IMR-90 (cell line): ENCODE measurements at regions not wholly inside any gene's neighbourhood (a gene's known extent, or its start where the extent isn't known, plus 50 kb on each side); places are given as distances from the start of the nearest gene placed in this dataset.

Experiments
- ATAC-seq: fragments of 200-7000 bp; cut with Tn5 transposase; 2 replicates; pipeline ENCODE4 v1.9.1; 2020; ENCODE audit warnings: low read depth, mild to moderate bottlenecking, moderate library complexity
- BruUV-seq: library from RNA; stranded (reverse); fragments of 400-500 nt; replicated peaks from 2 replicates; lab custom pipeline; 2021; lab: Mats Ljungman, UMichigan
- CTCF ChIA-PET: fragments of 300-600 bp; formaldehyde crosslinking; extraction: SDS; loops from one replicate; lab custom pipeline; 2021; ENCODE audit warnings: antibody characterized with exemption; lab: Yijun Ruan, JAX
- POLR2A ChIA-PET: fragments of 300-600 bp; sonication (Branson Sonifier 250); formaldehyde crosslinking; loops from one replicate; lab custom pipeline; 2022; ENCODE audit warnings: antibody characterized with exemption; ENCODE audit not compliant: unreplicated experiment; lab: Charles Lee
- DNase-seq: peaks from one replicate; pipeline ENCODE4 v3.0.0; 2013
- H2AFZ ChIP-seq: replicated peaks from 2 replicates; pipeline ENCODE3; 2013; ENCODE audit warnings: low read length, mild to moderate bottlenecking; ENCODE audit not compliant: poor library complexity
- H2AK5ac ChIP-seq: 2 replicates; pipeline ENCODE4 v1.6.1; 2013; ENCODE audit warnings: low read depth, low read length, inconsistent platforms
- H2AK9ac ChIP-seq: replicated peaks from 2 replicates; pipeline ENCODE3; 2013; ENCODE audit warnings: mild to moderate bottlenecking, low read depth, low read length, moderate library complexity; ENCODE audit not compliant: poor library complexity
- H2BK120ac ChIP-seq: 2 replicates; pipeline ENCODE4 v1.6.1; 2013; ENCODE audit warnings: low read depth, low read length, inconsistent platforms
- H2BK15ac ChIP-seq: 3 replicates; pipeline ENCODE4 v1.6.1; 2013; ENCODE audit warnings: low read depth, low read length, inconsistent platforms
- H2BK20ac ChIP-seq: 2 replicates; pipeline ENCODE4 v1.6.1; 2013; ENCODE audit warnings: low read depth, mild to moderate bottlenecking, inconsistent platforms, low read length, moderate library complexity
- H2BK5ac ChIP-seq: 2 replicates; pipeline ENCODE4 v1.6.1; 2013; ENCODE audit warnings: mild to moderate bottlenecking, low read depth, low read length, inconsistent platforms; ENCODE audit not compliant: poor library complexity, severe bottlenecking
- H3K14ac ChIP-seq: replicated peaks from 2 replicates; pipeline ENCODE4 v1.6.1; 2013; ENCODE audit warnings: low read depth, low read length, inconsistent platforms
- H3K18ac ChIP-seq: 2 replicates; pipeline ENCODE4 v1.6.1; 2013; ENCODE audit warnings: low read depth, low read length, control low read depth
- H3K23ac ChIP-seq: 2 replicates; pipeline ENCODE4 v1.6.1; 2013; ENCODE audit warnings: low read depth, low read length, inconsistent platforms
- H3K27ac ChIP-seq: 2 replicates; pipeline ENCODE4 v1.5.1; 2013; ENCODE audit warnings: mild to moderate bottlenecking, control low read depth, low read length; ENCODE audit not compliant: insufficient read depth
- H3K27me3 ChIP-seq: 2 replicates; pipeline ENCODE4 v1.6.1; 2013; ENCODE audit warnings: low read length; ENCODE audit not compliant: control insufficient read depth, insufficient read depth
- H3K36me3 ChIP-seq: 2 replicates; pipeline ENCODE4 v1.6.1; 2013; ENCODE audit warnings: low read length, mixed read lengths; ENCODE audit not compliant: control insufficient read depth, insufficient read depth
- H3K4ac ChIP-seq: 2 replicates; pipeline ENCODE4 v1.6.1; 2013; ENCODE audit warnings: low read depth, low read length, inconsistent platforms
- H3K4me1 ChIP-seq: 2 replicates; pipeline ENCODE4 v1.6.1; 2013; ENCODE audit warnings: low read length, mixed read lengths; ENCODE audit not compliant: control insufficient read depth, insufficient read depth
- H3K4me2 ChIP-seq: 2 replicates; pipeline ENCODE4 v1.6.1; 2013; ENCODE audit warnings: low read depth, mild to moderate bottlenecking, control low read depth, low read length, moderate library complexity
- H3K4me3 ChIP-seq: 2 replicates; pipeline ENCODE4 v1.5.1; 2013; ENCODE audit warnings: low read depth, mild to moderate bottlenecking, control low read depth, low read length, moderate library complexity; ENCODE audit not compliant: insufficient read depth
- H3K56ac ChIP-seq: 2 replicates; pipeline ENCODE4 v1.6.1; 2013; ENCODE audit warnings: low read length, inconsistent platforms; ENCODE audit not compliant: insufficient read depth; ENCODE audit errors: extremely low read depth
- H3K79me1 ChIP-seq, 2 experiments: 2 replicates each; pipeline ENCODE4 v1.6.1; 2013; ENCODE audit warnings: low read length in 2 of 2, inconsistent platforms in 1 of 2, low read depth in 1 of 2
- H3K9ac ChIP-seq: 2 replicates; pipeline ENCODE4 v1.6.1; 2013; ENCODE audit warnings: low read depth, low read length, control low read depth
- H3K9me1 ChIP-seq: 2 replicates; pipeline ENCODE4 v1.6.1; 2013; ENCODE audit warnings: low read length, inconsistent platforms; ENCODE audit not compliant: insufficient read depth
- H3K9me3 ChIP-seq: 2 replicates; pipeline ENCODE4 v1.6.1; 2013; ENCODE audit warnings: low read length; ENCODE audit not compliant: control insufficient read depth, insufficient read depth
- H4K20me1 ChIP-seq: 2 replicates; pipeline ENCODE4 v1.6.1; 2013; ENCODE audit warnings: low read length, inconsistent platforms; ENCODE audit not compliant: insufficient read depth
- H4K5ac ChIP-seq: 2 replicates; pipeline ENCODE4 v1.6.1; 2013; ENCODE audit warnings: mild to moderate bottlenecking, low read depth, low read length, control low read depth
- H4K8ac ChIP-seq, 2 experiments: 2 replicates each; pipeline ENCODE4 v1.6.1; 2013; ENCODE audit warnings: low read depth in 2 of 2, low read length in 2 of 2, control low read depth in 1 of 2, inconsistent platforms in 1 of 2
- H4K91ac ChIP-seq: 2 replicates; pipeline ENCODE4 v1.6.1; 2013; ENCODE audit warnings: low read depth, low read length, inconsistent platforms; ENCODE audit not compliant: insufficient read depth
- BHLHE40 ChIP-seq: fragments of 150-350 bp; IDR thresholded peaks from 2 replicates; pipeline ENCODE4 v1.6.1; 2016; ENCODE audit warnings: mild to moderate bottlenecking, low read depth, low read length
- CEBPB ChIP-seq: IDR thresholded peaks from 2 replicates; pipeline ENCODE4 v1.6.1; 2012; ENCODE audit warnings: low read depth, low read length, improper control_type of control experiment
- CHD1 ChIP-seq: IDR thresholded peaks from 2 replicates; pipeline ENCODE4 v1.6.1; 2012; ENCODE audit warnings: low read depth, low read length, improper control_type of control experiment
- FOS ChIP-seq: fragments of 150-350 bp; IDR thresholded peaks from 2 replicates; pipeline ENCODE4 v1.6.1; 2016; ENCODE audit warnings: low read depth, low read length
- MAZ ChIP-seq: IDR thresholded peaks from 2 replicates; pipeline ENCODE4 v1.6.1; 2012; ENCODE audit warnings: low read depth, mild to moderate bottlenecking, low read length, improper control_type of control experiment, moderate library complexity, borderline replicate concordance
- RAD21 ChIP-seq: IDR thresholded peaks from 2 replicates; pipeline ENCODE4 v1.6.1; 2012; ENCODE audit warnings: low read length, improper control_type of control experiment
- RCOR1 ChIP-seq: IDR thresholded peaks from 2 replicates; pipeline ENCODE4 v1.6.1; 2012; ENCODE audit warnings: mild to moderate bottlenecking, low read length, improper control_type of control experiment; ENCODE audit not compliant: insufficient replicate concordance
- WGBS, 2 experiments: methylation state at CpG; one replicate each; pipeline versions ENCODE4 v1.1.5 to v1.1.7; 2013; ENCODE audit warnings: missing lambda C conversion rate in 2 of 2; ENCODE audit not compliant: insufficient read length in 1 of 2; ENCODE audit errors: extremely low coverage in 2 of 2; 5-methylcytosine and 5-hydroxymethylcytosine counted together
- dilution Hi-C: fragments of 300-500 bp; cut with HindIII; formaldehyde crosslinking; loops from one replicate; pipeline ENCODE4 v1.14.3; 2018; ENCODE audit warnings: low sequenced_read_pairs; ENCODE audit not compliant: unreplicated experiment
- in situ Hi-C: fragments of 300-500 bp; cut with MboI; formaldehyde crosslinking; loops from 3 replicates; pipeline ENCODE4 v1.14.3; 2019; ENCODE audit warnings: low sequenced_read_pairs, inconsistent platforms, mixed read lengths
- intact Hi-C: fragments of 100-400 bp; cut with micrococcal nuclease; formaldehyde crosslinking; loops from 2 replicates; pipeline ENCODE4 v1.10.0; 2022

DNA sequence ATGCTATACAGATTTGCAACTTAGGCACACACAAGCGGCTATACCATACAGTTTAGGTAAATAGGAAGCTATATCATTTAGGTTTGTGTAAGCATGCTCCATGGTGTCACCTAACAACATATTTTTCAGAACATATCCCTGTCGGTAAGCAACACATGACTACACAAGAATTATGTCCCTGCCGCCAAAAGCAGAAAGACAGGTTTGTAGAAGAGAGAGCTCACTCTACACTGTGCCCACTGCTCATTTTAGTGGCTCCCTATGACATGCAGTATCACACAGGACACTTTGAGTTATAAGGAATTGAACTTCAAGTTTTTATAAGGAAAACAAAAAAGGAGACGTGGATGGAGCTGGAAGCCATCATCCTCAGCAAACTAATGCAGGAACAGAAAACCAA lies 132.5 kb upstream of the KAZN start:
- H2BK5ac ChIP-seq, result no peak overlapping the region
- ATAC-seq (no peak), DNase-seq (no peak)
- no TSS peak for BruUV-seq
- H2AK9ac ChIP-seq, result no peak overlapping the region
- dilution Hi-C loops, result no loop called here
- H3K14ac ChIP-seq, result no peak overlapping the region
- H3K27me3 ChIP-seq, result peaks cover 2% of the 10 kb centered on the region; the same call in 1 of the 2 replicates
- no peaks in the 10 kb centered on the region for H3K9me3 ChIP-seq
- H3K27ac ChIP-seq, result no peak overlapping the region
- no peaks in the 10 kb centered on the region for H4K20me1 ChIP-seq
- H4K91ac ChIP-seq, result no peak overlapping the region
- H3K4me1 ChIP-seq, result no peaks in the 10 kb centered on the region
- no peak overlapping the region for H4K5ac ChIP-seq
- no peak overlapping the region for H3K56ac ChIP-seq
- no peak overlapping the region for H3K18ac ChIP-seq
- TF ChIP-seq CHD1, result no peak
- TF ChIP-seq RAD21, result no peak
- TF ChIP-seq RCOR1, result no peak
- no peak for TF ChIP-seq MAZ
- TF ChIP-seq CEBPB, result no peak
- no peak for TF ChIP-seq FOS
- no peak for TF ChIP-seq BHLHE40
- WGBS, 2 experiments, result no CpG with 5 or more reads among the region's 4 CpGs
- H3K9me1 ChIP-seq, result no peaks in the 10 kb centered on the region
- no peak overlapping the region for H2AK5ac ChIP-seq
- no peaks in the 10 kb centered on the region for H3K36me3 ChIP-seq
- H2AFZ ChIP-seq, result no peak overlapping the region
- H3K9ac ChIP-seq, result no peak overlapping the region
- no peak overlapping the region for H3K4me2 ChIP-seq
- no peak overlapping the region for H2BK120ac ChIP-seq
- no peak overlapping the region for H3K4ac ChIP-seq
- in situ Hi-C loops, result no loop called here
- ChIA-PET CTCF (no interaction called here), POLR2A (no interaction called here)
- no peak overlapping the region for H2BK15ac ChIP-seq
- no peak overlapping the region for H3K4me3 ChIP-seq
- intact Hi-C loops, result no loop called here
- no peak overlapping the region for H3K23ac ChIP-seq
- H2BK20ac ChIP-seq, result no peak overlapping the region
- no peak overlapping the region for H4K8ac ChIP-seq
- no peaks in the 10 kb centered on the region for H3K79me1 ChIP-seq
